Hematopoietic multipotent progenitor cell treated with erythropoietin and hydrocortisone succinate and interleukin-3 and kit ligand, for 6 days (in vitro differentiated cells): ENCODE measurements at regions not wholly inside any gene's neighbourhood (a gene's known extent, or its start where the extent isn't known, plus 50 kb on each side); places are given as distances from the start of the nearest gene placed in this dataset.
A peak's percentile ranks its signal among the peaks of the same experiment; 100 is the strongest.

Experiments
- DNase-seq: peaks from one replicate; pipeline ENCODE4 v3.0.0-alpha.2; 2015

- no peak for DNase-seq
Observed at GRCh38 chr2:857937-858336, 92.7 kb upstream of the SNTG2 start.

GRCh38 chr2:857081-857480, 93.6 kb upstream of the SNTG2 start:
- no peak for DNase-seq

- no peak for DNase-seq
Observed at GRCh38 chr2:856456-856855, 94.2 kb upstream of the SNTG2 start.

- no peak for DNase-seq
Observed at GRCh38 chr2:856041-856440, 94.6 kb upstream of the SNTG2 start.

- DNase-seq: no peak
Observed at GRCh38 chr2:855177-855576, 95.5 kb upstream of the SNTG2 start.

GRCh38 chr2:854460-854859, 96.2 kb upstream of the SNTG2 start:
- DNase-seq: peak; percentile 46

GRCh38 chr2:853203-853870, 97.3 kb upstream of the SNTG2 start:
- no peak for DNase-seq

- DNase-seq: no peak
Observed at GRCh38 chr2:852168-852567, 98.5 kb upstream of the SNTG2 start.

- DNase-seq: no peak
Observed at GRCh38 chr2:851680-852079, 99.0 kb upstream of the SNTG2 start.

GRCh38 chr2:851078-851477, 99.6 kb upstream of the SNTG2 start:
- no peak for DNase-seq

GRCh38 chr2:850429-850828, 100.2 kb upstream of the SNTG2 start:
- no peak for DNase-seq

- no peak for DNase-seq
Observed at GRCh38 chr2:848099-848498, 102.5 kb upstream of the SNTG2 start.

- DNase-seq: no peak
Observed at GRCh38 chr2:847669-848068, 103.0 kb upstream of the SNTG2 start.

GRCh38 chr2:844715-845114, 105.9 kb upstream of the SNTG2 start:
- DNase-seq: peak; percentile 11

- no peak for DNase-seq
Observed at GRCh38 chr2:842151-842803, 108.4 kb upstream of the SNTG2 start.

GRCh38 chr2:841036-841435, 109.6 kb upstream of the SNTG2 start:
- no peak for DNase-seq

GRCh38 chr2:834233-834632, 116.4 kb upstream of the SNTG2 start:
- DNase-seq: no peak

GRCh38 chr2:833180-833579, 117.5 kb upstream of the SNTG2 start:
- no peak for DNase-seq

- DNase-seq: no peak
Observed at GRCh38 chr2:832635-833034, 118.0 kb upstream of the SNTG2 start.

GRCh38 chr2:831622-832021, 119.0 kb upstream of the SNTG2 start:
- DNase-seq: no peak

- no peak for DNase-seq
Observed at GRCh38 chr2:831225-831536, 119.5 kb upstream of the SNTG2 start.

- DNase-seq: no peak
Observed at GRCh38 chr2:830419-831224, 120.0 kb upstream of the SNTG2 start.

- DNase-seq: no peak
Observed at GRCh38 chr2:829047-829446, 121.6 kb upstream of the SNTG2 start.

- DNase-seq: no peak
Observed at GRCh38 chr2:824954-825353, 125.7 kb upstream of the SNTG2 start.
